GM12865 (cell line): ENCODE measurements at regions not wholly inside any gene's neighbourhood (a gene's known extent, or its start where the extent isn't known, plus 50 kb on each side); places are given as distances from the start of the nearest gene placed in this dataset.

ENCODE experiments used
- DNase-seq: peaks from one replicate; pipeline ENCODE4 v3.0.0; 2010; ENCODE audit warnings: low read depth
- H3K4me3 ChIP-seq: 2 replicates; pipeline ENCODE4 v1.5.1; 2011; ENCODE audit warnings: mild to moderate bottlenecking, low read depth, low read length, control low read depth
- TF ChIP-seq, protein P1 (sequence below): IDR thresholded peaks from 2 replicates; pipeline ENCODE4 v1.5.1; 2011; ENCODE audit warnings: low read length, control low read depth, low read depth, inconsistent platforms; ENCODE audit not compliant: insufficient read depth; ENCODE audit errors: missing control alignments

DNA sequence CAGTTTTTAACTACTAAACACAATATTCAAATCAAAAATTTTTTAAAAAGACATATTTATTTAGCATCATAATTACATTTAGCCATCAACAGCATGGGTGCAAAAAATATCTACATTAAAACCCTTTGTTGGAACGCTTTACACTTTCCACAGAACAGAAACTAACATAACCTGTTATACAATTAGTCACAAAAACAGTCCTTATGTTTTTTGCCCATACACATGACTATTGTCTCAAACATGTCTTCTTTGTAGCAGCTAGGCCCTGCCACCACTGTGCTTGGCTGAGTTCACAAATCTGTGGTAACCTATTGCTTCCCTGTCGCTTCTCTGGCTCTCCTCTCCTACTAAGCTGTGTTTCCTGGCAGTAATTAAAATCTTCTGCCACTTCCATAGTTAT is 1350.0 kb upstream of the ADGRL2 start:
- TF ChIP-seq, protein P1, sequence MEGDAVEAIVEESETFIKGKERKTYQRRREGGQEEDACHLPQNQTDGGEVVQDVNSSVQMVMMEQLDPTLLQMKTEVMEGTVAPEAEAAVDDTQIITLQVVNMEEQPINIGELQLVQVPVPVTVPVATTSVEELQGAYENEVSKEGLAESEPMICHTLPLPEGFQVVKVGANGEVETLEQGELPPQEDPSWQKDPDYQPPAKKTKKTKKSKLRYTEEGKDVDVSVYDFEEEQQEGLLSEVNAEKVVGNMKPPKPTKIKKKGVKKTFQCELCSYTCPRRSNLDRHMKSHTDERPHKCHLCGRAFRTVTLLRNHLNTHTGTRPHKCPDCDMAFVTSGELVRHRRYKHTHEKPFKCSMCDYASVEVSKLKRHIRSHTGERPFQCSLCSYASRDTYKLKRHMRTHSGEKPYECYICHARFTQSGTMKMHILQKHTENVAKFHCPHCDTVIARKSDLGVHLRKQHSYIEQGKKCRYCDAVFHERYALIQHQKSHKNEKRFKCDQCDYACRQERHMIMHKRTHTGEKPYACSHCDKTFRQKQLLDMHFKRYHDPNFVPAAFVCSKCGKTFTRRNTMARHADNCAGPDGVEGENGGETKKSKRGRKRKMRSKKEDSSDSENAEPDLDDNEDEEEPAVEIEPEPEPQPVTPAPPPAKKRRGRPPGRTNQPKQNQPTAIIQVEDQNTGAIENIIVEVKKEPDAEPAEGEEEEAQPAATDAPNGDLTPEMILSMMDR = no peak
- no peak for DNase-seq

DNA sequence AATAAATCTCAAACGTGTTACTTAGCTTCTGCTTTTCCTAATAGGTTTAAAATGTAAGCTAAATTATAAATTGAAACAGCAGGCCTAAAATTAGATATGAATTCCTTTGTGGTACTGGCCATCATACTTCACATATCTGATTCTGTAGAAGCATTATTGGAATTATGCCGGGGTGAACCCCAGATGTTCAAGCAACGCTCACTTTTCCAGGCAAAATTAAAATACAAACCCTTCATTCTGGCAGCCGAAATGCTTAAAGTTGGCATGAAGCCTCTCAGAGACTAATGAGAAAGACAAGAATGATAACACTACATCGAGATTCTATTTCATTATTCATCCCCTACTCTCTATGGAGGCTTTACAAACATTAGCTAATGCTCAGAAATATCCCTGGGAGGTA is 1352.7 kb upstream of the ADGRL2 start:
- no peak overlapping the region for H3K4me3 ChIP-seq
- DNase-seq = no peak
- TF ChIP-seq, protein P1 = no peak

More for the DNA sequence above, 1350.0 kb upstream of the ADGRL2 start:
- no peak overlapping the region for H3K4me3 ChIP-seq

DNA sequence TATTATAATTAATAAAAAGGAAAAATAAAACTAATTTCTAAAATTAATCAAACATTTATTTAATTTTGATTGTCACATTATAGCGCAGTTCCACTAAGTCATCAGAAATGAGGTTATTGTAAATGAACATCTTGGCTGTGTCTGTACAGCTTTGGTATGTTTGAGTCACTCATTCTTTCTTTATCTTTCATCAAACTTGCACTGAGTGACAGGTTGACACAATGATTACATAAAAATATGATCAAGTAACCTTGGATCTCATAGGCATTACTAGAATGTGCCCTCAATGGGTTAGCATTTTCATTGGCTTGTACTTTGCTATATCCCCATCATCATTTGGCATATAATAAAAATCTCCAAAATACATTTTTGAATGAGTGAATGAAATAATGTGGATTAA is 1353.2 kb upstream of the ADGRL2 start:
- DNase-seq = no peak
- TF ChIP-seq, protein P1 = no peak
- H3K4me3 ChIP-seq = no peak overlapping the region

DNA sequence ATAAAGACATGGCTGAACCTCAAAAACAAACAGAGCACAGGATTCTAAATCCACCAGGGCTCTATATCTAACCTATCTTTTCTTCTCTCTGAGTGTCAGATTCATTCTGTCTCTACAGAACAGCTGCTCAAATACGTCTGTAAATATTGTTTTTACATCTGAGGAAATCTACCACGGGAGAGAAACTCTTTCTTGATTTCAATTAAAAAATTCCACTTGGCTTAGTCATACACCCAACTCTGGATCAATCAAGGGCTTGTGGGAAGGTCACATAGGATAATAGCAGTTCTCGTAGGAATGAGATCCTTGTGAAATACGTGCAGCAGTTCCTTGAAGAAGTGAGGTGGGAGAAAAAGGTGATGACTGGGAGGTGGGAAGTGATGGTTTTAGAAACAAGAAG is 1355.7 kb upstream of the ADGRL2 start:
- DNase-seq = no peak
- TF ChIP-seq, protein P1 = no peak
- no peak overlapping the region for H3K4me3 ChIP-seq

DNA sequence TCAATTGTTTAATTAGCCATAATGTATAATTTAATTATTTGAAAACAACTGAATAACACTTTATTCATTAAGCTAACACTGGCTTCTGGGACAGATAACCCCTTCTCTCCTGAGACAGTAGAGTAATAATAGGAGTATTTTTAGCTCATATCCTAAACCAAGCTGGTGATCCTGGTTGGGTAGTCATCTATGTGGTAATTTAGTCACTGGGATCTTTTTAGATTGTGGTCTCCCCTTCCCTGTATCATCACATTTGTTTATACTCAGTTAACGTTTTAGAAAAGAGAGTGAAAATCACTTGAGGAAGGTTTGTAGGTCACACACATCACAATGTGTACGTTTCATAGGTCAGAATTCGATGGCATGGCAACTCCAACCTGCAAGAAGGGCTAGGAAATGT is 1356.6 kb upstream of the ADGRL2 start:
- no peak for DNase-seq
- TF ChIP-seq, protein P1 = no peak
- H3K4me3 ChIP-seq = no peak overlapping the region

DNA sequence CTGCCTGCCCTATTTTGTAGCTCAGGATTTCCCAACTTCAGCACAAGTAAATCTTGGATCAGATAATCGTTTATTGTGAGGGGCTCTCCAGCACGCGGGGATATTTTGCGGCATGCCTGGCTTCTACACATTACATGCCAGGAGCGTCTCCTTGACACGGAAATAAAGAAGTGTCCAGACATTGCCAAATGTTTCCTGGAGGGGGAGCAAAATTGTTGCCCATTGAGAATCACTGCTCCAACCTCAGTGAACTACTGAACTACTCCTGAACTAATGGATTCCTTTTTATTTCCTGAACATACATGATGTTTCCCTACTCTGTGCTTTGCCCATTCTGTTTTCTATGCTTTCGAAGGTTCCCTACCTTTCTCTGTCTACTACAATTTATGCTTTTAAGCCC is 1359.1 kb upstream of the ADGRL2 start:
- DNase-seq = no peak
- H3K4me3 ChIP-seq = no peak overlapping the region
- TF ChIP-seq, protein P1 = no peak

DNA sequence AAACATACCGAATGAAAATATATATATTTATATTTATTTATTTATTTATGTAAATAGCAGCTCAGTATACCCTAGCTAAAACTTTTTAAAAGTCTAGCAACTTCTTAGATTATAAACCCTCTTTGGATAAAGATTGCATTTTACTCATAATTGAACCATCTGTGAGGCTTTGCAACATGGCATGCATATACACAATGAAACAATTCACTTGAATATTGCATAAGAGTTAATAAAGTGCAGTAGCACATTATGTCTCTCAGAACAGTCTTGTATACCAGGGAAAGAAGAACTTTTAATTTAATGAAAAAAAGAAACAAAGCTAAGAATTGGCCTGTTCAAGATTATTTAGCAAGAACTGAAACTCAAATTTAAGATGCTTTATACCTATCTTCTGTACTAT is 1363.9 kb upstream of the ADGRL2 start:
- H3K4me3 ChIP-seq = no peak overlapping the region
- TF ChIP-seq, protein P1 = no peak
- DNase-seq = no peak
